Stimulated activated CD4-positive, alpha-beta T cell treated with anti-CD3 and anti-CD28 coated beads, Interleukin-1b, Interleukin-23, amount 100 ng/mL, for 48 hours (primary cell): ENCODE measurements at regions not wholly inside any gene's neighbourhood (a gene's known extent, or its start where the extent isn't known, plus 50 kb on each side); places are given as distances from the start of the nearest gene placed in this dataset.

Experiments used
- DNase-seq: peaks from one replicate; pipeline ENCODE4 v3.0.0-alpha.2; 2020

DNA sequence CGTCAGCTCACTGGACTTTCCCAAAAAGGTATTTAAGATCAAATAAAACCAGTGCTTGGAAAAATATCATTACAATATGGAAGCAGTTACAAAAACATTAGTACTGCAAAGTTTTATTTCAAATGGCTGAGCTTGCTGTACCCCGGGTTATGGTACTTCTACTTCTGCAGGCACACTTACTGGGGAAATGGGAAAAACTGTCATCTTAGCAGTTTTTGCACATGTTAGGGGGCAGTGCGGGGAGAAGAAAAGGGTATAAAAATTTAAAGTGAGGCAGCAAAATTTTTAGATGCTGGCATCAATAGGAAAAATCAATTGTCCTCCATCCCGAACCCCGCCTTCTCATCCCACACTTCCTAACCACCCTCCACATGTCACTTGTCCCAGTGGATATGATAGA, 133.4 kb downstream of the ATG4C start:
- DNase-seq = no peak

DNA sequence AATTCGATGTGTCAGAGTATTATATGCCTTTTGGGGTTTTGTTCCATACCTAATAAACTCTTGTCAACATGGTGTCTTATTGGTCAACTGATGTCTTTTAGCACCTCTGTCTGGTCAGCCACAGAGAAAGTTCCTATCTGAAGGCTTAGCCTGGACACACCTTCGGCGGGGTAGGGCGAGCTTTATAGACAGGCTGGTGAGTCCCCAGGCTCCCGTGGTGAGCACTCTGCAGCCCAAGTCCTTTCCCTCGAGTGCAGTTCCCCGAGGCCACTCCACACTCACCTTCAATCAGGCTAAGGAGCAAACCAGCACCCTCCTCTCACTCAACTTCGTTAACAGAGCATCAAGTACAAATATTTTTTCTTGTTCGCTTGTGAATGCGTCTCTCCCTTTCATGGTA, 133.9 kb downstream of the ATG4C start:
- no peak for DNase-seq

DNA sequence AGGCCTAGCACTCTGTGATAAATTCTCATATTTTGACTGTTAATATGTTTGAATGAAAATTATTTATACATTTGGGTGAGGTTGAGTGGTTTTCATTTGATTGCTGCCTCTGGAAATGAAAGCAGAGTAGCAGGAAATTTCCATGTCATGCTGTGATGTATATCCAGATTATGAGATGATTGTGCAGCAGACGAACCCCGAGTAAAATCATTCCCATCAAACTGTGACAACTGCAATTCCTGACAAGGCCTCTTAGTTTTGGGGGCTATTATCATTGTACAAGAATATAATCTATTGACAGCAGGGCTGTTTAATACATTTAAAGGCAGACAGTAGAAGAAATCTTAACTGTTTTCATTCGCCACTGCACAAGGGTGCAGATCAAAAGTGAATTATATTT, 134.8 kb downstream of the ATG4C start:
- DNase-seq = no peak

DNA sequence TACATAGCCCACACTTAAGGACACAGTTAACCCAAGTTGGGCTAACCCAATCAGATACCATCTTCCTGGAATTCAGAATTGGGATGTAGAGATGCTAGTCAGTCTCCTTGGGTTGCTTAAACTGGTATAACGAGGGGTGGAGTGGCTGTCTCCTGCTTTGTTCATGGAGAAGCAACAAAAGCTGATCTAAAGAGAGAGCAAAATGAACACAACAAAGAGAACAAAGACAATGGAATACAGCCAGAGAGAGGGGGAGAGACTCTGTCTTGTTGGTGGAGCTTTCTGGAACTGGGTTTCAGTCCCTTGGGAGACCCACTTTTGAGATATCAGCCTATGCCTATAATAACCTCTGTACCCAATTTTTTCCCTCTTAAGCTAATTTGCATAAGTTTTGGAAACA, 138.1 kb downstream of the ATG4C start:
- no peak for DNase-seq

DNA sequence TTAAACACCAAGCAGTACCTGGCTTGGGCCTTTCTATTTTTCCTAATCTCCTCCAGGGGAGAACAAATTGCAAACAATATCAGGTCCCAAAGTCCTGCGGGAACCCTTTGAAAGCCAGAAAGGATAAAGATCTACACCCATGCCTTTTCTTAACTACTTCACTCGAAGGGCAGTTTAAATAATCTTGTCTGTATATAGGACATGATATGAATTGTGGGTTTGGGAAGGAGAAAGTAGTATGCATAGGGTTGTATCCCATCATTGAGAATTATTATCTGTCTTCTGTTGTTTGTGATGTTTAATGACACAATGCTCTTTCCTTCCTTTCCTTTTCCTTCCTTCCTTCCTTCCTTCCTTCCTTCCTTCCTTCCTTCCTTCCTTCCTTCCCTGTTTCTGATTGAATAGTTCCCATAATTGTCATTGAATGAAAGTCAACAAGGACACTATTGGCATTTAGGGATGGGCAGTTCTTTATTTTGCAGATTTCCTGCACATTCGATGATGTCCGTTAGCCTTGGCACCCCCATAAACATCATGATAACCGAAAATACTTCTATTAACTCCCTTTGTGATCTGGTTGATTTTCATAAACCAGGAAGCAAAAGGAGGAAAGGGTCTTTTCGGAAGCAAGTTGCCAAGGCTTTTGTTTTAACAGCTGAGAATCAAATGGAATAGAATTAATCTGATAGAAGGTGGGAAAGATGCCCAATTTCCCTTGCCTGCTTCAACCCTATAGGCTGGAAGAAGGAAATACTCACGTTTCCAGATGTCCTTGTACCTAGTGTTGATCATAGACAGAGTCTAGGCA, 141.3 kb downstream of the ATG4C start:
- no peak for DNase-seq

DNA sequence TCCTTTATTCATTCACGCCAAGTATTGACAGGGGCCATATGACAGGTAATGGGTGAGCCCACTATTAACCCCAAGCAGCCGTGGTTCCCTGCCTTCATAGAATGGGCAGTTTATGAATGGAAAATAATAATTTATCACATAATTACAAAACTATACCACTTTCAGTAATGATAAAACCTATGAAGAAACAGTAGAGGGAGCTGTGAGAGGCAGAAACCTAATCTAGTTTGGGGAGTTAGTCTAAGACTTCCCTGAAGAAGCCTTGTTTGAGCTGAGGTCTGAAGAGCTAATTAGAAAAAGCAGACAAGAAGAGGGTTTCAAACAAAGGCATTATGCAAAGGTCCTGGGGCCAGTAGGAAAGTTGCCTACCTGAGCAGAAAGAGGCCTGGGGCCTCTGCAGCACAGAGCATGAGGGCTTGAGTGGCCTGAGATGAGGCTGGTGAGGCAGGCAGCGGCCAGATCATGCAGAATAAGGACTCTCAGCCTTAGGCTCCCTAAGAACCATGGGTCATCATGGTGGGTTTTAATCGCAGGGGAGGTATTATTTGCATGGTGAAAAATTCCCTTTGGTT, 142.8 kb downstream of the ATG4C start:
- no peak for DNase-seq

DNA sequence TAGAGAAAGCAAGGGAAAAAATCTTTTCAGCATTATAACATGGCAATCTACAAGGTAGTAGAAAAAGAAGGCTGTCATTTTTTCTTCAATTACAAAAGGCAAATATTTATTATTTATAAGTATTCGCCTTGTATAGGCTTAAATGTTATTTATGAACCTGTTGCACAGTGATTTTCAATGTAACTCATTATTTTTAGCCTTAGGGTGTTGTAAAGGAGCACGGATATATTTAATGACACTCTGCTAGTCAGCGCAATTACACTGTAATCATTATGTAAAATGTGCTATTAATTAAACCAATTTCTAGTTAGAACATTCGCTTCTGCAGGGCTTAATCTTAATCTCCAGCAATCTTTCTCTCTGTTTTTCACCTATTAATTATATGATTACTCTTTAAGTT, 145.0 kb downstream of the ATG4C start:
- no peak for DNase-seq

DNA sequence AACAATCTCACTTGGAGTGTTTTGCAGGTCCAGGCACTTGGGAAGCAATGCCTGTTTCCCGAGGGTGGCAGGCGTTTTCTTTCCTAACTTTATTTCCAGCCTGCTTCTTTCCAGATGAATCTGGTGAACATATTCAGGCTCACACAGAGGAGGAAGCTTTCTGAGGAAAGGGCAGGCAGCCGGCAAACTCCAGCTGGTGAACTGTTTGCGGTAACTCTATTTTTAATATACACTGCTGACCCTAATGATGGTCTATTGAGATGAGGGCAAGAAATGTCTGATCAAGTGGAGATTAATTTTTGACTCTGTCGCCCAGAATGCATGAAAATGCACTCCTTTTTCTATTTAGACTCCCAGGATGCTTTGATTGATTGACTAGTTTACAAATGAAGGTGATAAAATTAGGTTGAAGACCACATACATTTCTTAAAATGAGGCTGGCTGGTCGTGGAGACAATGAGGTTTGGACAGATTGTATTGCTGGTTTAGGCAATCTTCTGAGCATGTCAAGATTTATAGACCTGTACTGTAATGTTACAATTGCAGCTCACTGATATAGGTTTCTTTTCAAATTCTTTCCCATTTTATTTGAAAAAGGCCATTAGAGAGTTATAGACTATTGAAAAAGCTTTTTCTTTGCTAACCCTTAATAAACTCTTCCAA, 153.8 kb downstream of the ATG4C start:
- no peak for DNase-seq

DNA sequence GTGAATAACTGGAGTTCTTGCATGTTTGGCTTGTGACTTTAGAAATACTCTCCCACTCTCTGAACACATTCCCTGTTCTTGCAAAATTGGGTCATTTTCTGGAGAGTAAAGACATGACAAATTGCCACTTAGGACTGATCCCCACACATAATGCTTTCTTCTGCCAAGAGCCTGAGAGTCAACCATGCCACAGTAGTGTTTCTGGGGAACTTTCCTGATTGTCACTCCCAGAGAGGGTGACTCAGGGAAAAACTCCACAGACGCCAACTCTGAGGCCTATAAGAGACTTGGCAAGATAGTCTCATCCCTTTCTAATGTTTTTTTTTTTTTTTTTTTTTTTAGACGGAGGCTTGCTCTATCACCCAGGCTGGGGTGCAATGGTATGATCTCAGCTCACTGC, 157.8 kb downstream of the ATG4C start:
- no peak for DNase-seq

DNA sequence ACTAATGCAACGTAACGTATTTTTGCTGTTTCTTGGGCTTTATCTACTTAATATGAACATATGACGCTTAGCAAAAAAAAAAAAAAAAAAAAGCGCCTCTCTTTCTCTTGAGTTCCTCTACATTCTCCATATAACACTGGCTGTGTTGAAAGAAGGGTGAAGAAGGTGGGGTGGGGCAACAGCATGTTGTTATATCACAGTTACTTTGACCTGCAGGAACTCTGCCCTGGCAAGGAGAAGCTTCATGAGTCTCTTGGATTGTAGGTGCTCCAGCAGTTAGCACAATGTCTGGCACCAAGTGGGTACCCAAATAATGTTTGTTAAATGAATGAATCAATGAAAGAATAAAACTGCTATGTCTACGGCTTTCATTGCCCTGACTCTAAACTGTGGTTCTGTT, 162.6 kb downstream of the ATG4C start:
- no peak for DNase-seq

DNA sequence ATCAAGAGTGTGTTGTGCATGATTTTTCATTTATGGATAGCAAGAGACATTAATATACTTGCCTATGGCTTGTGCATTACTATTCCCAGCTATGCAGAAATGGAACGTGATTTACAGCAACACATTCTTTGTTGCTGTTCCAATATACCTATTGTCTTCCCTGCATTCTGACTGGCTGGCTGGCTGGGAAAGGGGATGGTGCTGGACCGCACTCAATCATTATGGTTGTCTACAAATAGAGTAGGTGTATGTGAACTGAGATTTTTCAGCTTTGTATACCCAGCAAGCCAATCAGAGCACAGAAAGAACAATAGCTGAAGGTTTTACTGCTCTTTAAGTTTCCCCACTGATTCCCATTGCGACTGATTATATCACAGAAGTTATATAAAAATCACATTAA, 167.5 kb downstream of the ATG4C start:
- DNase-seq = no peak

DNA sequence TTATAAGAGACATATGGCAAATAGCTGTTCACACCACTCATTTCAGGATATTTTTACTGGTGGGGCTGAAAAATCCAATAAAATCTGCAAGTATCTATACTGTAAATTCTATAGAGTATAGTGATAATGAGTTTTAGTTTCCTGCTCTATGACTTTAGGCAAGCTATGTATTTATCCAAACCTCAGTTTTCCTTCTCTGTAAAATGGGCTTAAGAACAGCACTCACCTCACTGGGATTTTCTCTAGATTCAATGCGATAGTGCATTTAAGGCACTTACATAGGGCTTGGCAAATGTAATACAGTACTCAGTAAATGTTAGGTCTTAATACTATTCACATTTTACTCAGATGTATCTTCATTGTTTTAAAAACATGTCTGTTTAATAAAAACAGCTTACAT, 168.7 kb downstream of the ATG4C start:
- no peak for DNase-seq

DNA sequence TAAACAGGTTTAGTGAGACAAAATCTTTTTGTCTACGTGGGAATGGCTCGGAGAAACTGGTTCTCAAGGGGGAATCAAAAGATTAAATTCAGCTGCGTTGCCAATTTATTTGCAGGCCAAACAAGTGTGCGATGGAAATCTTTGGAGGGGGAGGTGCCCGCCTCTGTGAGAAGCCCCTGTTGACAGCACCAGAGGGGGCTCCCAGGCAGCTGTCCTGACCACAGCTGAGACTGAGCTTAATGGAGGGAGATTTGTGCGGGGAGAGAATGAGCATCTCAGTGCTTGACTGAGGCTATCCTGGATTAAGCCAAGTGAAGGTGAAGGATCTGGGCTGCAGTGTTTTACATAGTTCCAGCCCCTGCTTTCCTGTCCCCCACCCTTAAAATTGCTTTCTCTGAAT, 169.7 kb downstream of the ATG4C start:
- DNase-seq = no peak

DNA sequence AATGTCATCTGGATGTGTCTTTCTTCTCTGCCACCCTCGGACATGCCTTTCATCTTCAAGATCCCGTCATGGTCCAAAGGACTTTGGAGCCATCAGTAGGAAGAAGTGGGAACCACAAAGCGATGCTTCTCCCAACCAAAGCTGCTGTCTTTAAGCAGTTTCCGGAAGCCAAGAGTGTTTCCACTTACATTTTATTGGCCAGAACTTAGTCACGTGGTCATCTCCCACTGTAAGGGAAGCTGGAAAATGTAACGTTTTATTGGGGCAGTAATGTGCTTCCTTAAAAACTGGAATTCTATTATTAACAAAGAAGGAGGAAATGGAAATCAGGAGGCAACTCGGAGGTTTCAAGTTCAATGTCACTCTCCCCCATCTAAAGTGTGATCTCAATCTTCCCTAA, 170.8 kb downstream of the ATG4C start:
- no peak for DNase-seq

DNA sequence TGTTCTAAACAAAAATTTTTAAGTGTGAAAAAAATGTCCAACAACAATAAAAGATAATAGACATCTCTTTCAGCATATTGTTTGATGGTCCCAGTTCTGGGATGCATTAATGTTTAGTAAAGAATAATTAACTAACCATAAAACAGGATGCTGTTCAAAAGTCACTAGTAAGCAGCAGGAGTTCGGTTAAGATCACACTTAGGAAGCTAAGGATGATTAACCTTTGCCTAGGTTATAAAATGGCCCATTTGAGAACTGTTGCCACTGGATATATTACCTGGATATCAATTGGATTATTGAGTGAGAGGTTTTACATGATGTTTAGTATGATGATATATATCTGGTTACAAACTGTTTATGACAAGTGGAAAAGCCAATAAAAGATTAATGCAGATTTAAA, 171.7 kb downstream of the ATG4C start:
- DNase-seq = no peak

DNA sequence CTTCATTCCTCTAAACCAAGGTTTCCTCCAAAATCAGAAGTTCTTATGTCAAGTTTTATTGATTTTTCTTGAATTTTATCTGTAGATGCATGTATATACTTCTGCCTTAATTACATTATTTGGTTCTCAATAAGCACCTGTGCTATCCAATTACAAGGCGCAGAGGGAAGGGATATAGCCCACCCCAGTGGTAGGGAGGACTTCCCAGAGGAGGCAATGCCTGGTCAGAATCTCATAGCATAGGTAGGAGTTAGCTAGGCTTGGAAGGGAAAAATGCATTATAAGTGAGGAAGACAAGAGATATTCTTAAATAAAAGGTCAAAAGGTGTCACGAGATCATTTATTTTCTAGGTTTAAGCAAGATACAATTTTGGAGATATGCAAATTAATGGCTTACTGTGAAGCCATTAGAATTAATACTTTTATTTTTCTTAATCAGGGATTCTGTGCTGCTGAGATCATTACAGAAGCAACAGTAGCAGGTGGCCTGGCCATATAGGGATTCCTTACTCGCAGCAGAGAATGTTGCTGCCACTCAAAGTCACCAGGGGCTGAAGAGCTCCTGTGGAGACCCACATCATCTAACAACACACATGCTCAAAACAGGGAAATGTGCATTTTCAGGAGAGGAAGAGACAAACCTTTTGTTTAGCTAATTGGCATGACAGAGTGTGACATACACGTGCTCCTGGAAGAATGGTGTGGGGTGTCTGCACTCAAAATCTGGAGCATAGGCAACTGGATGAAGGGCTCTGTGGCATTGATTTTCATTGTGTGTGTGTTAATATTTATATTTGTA, 178.3 kb downstream of the ATG4C start:
- DNase-seq = no peak

DNA sequence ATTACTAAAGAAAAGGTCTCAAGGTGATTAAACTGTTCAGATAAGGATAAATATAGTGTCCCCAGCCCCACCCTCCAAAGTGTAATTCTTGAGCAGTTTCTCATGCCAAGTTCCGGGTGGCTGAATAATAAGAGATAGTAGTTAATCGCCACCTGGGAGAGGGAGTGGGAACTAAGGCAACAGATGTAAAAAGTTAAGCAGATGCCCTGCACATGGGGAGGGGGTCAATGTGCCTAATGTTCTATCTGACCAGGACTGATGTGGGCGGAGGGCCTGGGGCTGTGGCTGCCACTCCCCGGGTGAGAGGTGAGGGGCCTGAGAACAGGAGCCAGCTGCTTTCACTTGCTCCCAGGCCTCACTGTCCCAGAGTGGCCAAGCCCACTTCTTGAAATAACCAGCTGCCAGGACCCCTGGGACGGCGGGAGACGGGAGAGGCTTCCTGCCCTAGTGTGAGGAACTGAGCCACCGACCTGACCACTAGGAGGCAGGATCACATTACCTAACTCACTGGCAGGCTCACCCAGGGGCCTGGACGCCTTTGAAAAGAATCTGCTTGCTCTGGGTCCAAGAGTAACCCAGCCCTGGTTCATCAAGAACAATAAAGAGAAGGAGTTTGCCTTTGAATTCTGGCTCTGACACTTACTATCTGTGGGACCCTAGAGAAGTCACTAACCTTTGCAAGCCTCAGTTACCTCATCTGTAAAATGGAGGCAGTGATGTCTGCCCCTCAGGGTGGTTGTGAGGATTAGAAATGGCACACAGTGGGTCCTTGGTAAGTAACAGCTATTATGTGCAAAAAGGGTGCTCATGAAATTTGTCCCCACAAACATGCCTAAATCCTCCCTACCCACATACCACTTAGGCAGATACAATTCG, 179.2 kb downstream of the ATG4C start:
- peak; percentile 30 for DNase-seq

DNA sequence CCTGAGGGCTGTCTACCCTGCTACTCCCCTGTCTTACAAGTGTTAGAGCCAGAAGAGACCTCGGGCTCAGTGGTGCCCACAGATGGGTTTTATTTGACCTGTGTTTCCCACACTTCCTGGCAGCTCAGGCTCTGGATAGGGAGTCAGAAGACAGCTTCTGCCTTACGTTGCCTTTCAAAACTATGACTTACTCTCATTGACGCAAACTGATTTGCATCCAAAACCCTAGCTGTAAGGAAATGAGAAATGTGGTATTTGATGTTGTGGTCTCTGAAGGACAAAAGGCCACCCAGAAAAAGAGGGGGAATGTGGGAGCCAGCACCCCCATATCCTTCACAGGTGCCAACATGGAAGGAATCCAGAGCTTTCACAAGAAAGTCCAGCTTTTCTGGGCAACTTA, 180.2 kb downstream of the ATG4C start:
- no peak for DNase-seq

DNA sequence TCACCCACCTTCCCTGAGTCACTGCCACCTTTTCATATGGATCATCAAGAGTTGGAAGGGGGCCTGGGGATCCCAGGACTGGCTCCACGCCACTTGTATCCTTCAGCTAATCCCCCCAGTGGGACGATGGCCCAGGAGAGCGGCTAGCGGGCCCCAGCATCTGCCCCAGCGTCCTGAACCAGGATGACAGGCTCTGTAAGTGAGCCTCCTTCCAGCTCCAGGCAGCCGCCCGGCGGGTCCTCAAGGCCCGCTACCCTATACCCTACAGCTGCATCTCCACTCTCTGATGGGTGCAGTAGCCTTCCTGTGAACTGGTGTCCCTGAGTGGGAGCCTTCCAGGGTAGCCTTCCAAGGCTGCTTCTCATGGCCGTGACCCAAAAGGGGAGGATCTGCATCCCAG, 183.1 kb downstream of the ATG4C start:
- DNase-seq = no peak

DNA sequence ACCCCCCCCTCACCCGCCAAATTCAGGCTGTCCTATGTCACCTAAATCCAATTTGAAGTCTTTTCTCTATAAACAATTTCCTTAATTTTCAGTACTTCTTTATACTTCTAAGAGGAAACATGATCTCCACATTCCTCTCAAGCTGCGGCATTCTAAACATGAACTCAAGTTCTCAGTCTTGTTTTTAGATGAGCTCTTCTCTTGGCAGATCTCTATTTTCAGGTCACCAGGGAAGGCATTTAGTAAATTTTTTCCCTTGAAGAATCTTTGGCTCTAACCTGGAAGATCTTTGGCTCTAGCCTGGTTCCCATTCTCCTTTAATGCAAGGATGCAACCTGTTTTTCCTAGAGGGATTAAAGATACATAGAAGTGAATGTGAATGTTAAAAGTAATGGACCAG, 193.4 kb downstream of the ATG4C start:
- no peak for DNase-seq

DNA sequence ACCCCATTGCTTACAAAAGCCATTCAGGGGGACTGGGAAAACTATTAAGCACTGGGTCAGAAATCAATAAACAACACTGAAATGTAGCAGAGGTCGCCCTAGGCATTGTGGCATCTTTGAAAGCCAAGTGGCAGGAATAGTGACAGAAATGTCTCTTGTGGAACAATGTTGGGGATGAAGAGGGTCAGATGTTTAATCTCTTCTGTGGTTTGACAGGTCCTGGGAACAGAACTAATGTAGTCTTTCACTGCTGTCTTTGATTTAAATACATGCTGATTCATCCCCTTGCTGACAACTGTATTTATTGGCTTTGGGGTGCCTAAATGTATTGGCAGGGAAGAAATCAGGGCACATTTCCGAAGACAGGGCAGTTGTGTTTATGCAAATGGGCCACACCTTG, 194.8 kb downstream of the ATG4C start:
- no peak for DNase-seq

DNA sequence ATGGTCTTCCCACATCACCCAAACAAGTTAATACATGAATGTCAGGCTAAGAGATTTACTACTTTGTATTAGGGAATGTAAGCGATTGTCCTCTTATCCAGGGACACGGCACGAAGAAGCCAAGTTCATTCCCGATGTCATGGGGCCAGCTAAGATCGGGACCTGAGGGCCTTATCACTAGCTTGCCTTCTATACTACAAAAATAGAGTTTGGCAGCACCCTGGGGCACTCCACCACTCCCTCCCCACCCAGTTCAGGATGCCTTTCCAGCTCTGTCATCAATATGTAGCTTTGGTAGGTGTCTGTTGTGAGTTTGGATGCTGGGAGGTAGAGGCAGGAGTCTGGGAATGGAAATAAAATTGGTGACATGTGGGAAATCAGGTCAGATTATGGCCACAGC, 197.5 kb downstream of the ATG4C start:
- DNase-seq = no peak

DNA sequence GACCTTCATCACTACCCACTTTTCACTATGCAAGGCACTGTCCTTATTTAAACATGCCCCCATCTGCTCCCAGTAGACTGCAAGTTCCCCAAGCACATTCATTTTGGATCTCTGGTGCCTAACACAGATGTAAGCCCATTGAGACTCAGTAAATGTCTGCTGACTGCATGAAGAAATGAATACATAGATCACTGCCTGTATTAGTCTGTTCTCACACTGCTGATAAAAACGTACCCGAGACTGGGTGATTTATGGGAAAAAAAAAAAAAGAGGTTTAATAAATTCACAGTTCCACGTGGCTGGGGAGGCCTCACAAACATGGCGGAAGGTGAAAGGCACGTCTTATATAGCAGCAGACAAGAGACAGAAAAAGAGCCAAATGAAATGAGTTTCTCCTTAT, 204.9 kb downstream of the ATG4C start:
- no peak for DNase-seq
